Islet precursor cell (in vitro differentiated cells): ENCODE measurements at regions not wholly inside any gene's neighbourhood (a gene's known extent, or its start where the extent isn't known, plus 50 kb on each side); places are given as distances from the start of the nearest gene placed in this dataset.
"Not testable (repeated sequence)": the region's sequence is repeated elsewhere in the genome, so short reads cannot be mapped to it uniquely, and the experiment has no call there.

Experiments used
- DNase-seq: peaks from one replicate; pipeline ENCODE4 v3.0.0-alpha.2; 2018

DNA sequence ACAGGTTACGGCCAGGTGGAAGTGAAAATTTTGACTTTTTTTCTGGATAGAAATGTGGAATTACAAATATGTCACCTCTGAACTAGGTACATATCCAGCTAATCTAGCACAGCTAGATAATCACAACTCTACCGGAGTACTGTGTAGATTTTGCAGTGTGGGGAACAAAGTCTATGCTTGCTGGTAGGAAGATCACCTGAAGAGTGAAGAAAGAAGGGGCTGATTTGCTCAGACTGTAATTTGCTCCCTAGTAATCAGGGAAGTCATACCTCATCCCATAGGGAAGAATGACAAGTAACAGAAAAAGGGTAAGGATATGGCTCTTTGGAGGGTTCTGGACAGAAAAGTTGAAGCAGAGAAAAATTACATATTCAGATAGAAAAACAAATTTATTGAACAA is 319.6 kb upstream of the TMPRSS15 start:
- no peak for DNase-seq

DNA sequence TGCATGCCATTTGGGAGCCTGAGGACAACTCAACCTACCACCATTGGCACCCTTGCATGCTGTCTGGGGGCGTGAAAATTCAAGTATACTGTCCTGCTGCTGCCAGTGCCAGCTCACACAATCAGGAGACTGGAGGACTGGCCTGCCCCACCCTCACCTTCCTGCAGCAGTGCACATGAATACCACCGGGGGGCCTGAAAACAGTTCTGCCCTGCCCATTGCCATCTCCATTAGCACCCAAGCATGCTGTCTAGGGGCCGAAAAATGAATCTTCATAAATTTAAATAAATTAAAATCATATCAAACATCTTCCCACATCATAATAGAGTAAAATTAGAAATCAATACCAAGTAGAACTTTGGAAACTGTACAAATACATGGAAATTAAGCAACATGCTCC is 322.1 kb upstream of the TMPRSS15 start:
- DNase-seq, result no peak

DNA sequence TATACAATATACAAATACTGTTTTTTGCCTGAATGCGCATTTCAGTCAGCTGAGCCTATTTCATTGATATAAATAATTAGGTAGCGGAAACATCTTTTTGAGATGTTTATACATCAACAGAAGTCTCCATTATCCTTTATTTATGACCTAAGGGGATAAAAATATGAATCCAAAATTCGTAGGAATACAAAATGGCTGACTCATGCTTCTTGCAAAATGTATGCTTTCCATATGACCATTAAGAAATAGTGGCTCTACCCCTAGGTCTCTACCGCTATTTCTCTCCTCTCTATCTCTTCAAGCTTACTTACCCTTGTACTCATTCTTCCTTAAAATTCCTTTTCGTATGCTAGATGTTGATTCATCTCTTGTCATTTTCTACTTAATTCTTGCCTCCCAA is 338.4 kb upstream of the TMPRSS15 start:
- no peak for DNase-seq

DNA sequence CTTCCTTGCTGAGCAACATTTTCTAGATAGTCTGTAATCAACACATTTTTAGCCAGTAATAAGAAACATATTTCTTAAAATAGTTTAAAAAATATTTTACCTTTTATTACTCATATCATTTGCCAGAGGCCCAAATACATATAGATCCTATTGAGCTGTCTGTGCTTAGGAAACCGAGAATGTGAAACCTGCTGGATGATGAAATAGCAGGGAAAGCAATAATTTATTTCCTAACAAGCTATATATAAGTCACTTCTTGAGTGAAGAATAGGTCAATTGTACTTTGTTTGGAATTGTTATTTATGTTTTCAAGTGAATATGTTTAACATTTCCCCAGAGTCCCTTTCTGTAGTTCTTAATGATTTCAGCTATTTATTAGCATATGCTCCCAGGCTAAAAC is 339.9 kb upstream of the TMPRSS15 start:
- no peak for DNase-seq

DNA sequence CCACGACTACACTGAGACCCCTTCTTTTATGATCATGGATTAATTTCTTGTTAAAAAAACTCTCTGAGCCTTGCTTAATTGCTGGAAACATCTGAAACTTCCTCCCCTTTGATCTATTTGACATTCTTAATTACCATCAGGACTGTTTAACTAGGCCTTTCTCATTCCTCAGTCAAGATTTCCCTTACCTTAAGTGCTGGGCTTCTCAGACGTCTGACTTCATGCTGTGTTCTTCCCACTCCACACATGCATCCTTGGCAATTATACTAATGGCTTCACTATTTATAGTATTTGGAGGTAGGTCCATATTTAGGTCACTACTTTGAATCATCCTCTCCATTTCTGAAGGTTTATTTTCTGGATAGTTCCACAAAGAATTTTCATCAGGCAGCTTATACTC is 341.3 kb upstream of the TMPRSS15 start:
- no peak for DNase-seq

DNA sequence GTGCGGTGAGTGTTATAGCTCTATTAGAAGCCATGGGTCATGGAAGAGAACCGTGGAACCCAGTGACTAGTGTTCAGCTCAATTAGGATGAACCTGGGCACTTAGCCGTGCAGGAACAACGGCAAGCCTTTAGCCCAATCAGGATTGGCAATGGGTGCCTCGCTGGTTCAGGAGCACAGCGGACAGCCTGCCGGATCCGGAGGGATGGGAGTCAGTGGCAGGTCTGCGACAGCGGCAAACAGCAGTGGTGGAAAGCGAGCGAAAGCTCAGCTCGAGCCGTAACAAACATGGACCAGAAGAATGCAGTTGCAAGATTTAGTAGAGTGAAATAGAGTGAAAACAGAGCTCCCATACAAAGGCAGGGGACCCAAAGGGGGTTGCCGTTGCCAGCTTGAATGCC is 349.3 kb upstream of the TMPRSS15 start:
- not testable (repeated sequence) for DNase-seq

DNA sequence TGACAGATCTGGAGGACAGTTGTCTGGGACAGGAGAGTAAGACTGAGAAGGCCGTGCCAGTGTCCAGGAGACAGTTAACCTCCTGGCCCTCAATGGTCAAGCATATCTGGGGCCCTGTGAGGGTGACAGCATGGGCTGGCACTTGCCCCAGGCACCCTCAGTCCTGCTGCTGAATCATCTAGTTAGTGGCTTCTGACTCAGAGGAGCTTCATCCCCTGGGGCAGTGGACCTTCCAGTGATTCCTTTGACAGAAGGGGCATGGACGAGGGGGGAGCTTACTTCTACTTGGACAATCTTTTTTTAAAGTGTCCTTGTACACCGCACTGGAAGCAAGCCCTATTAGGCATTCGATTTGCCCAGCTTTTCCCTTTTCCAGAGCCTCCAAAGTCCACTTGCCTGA is 352.7 kb upstream of the TMPRSS15 start:
- peak; percentile 90 for DNase-seq

DNA sequence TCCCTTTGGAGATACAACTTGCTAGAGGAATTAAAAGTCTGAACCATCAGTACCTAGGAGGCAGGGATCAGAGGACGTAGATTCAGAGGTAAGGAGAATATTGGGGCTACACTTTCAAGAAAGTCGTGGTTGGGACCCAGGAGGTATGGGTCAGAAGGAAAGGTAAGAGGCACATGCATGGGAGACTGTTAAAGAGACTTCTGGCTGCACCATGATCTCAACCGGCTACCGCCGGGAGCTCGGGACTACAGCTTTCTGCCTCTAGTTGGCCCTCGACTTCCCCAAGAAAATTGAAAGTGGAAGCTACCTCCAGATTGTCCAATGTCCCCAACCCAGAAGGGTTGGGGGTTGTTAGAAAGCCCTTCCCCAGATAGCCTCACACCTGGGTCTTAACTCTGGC is 355.7 kb upstream of the TMPRSS15 start:
- DNase-seq, result no peak

DNA sequence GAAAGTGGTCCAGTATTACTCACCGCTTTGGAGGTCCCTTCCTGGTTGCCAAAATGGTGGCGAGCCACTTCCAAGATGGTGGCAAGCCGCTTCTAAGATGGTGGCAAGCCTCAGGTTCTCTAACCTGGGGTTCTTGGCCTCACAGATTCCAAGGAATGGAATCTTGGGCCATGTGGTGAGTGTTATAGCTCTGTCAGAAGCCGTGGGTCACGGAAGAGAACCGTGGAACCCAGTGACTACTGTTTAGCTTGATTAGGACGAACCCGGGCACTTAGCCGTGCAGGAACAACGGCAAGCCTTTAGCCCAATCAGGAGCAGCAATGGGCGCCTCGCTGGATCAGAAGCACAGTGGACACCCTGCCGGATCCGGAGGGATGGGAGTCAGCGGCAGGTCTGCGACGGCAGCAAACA is 356.2 kb upstream of the TMPRSS15 start:
- no peak for DNase-seq

DNA sequence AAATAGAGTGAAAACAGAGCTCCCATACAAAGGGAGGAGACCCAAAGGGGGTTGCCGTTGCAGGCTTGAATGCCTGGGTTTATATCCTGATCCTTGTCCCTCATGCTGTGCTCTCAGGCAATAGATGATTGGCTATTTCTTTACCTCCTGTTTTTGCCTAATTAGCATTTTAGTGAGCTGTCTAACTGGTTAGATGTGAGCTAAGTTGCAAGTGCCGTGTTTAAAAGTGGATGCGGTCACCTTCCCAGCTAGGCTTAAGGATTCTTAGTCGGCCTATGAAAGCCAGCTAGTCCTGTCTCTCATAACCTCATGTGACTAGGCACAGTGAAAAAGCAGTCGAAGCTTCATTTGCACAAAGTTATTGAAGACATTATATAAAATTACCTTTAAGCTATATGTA is 356.7 kb upstream of the TMPRSS15 start:
- DNase-seq, result no peak

DNA sequence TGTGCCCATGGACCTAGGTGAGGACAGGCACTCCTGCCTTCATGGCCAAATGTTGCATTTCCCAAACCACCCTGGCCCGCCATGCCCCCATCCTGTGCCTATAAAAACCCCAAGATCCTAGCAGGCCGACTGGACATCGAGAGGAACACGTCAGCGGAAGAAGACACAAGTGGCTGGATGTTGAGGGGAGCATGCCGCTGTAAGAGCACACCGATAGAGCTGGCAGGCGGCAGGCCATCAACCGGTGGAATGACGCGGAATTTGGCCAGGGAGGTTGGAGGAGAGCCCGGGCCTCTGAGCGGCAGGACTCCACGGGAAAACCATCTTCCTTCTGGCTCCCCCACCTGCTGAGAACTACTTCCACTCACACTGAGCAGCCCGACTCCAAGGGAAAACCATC is 361.1 kb upstream of the TMPRSS15 start:
- no peak for DNase-seq

DNA sequence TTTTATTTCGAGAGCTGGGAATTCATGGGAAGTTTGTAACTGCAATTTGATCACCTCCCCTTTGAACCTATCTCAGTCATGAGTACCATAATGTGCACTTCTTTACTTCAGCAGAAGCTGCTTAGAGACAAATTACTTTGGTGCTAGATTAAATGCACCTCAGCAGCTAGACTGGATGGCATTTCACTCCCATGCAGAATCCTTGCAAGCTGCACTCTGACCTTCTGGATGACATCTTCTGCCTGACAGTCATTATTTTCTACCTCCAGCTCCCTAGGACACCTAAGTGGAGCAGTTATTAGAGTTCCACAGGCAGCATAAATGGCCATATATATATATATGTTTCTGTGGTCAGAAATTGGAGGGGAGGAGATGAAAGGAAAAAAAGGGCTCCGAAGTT is 366.0 kb upstream of the TMPRSS15 start:
- DNase-seq, result no peak

DNA sequence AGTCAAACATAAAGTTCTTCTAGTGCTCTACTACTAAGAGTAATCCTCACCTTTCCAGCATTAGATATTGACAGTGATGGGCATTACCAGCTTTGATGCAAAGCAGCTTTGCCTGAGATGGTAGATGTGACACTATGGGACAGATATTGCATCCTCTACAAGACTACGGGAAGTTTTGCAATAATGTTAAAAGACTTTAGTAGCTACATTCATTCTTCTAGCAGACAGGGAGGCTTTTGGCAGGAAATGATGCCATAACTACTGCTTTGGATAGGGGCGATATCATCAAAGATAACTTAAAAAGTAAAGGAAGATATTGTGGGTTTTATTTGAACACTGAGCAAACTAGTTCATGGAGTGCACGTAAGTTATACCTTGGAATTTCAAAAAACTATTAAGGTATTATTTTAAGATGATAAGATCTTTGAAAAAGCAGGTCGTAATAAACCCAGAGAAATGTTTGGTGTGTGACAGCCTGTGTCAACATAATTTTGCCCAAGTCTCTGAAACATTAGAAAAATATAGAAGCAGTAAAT is 368.3 kb upstream of the TMPRSS15 start:
- no peak for DNase-seq

DNA sequence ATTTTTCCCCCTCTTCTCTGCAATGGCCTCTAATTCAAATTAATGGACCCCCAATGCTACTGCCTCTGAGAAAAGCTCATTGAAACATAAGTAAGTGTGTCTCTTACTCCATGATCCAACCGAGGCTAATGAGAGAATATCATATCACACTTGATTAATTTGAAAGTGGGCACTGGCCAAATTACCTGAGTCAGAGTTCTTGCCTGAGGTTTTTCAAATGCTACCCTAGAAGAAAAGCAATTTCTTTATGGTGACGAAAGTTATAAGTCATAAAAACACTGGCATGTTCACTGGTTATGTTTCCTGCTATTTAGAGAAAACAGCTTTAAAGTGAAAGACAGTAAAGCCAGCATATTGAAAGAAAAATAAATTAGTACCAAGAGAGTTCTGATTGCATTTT is 368.8 kb upstream of the TMPRSS15 start:
- no peak for DNase-seq

DNA sequence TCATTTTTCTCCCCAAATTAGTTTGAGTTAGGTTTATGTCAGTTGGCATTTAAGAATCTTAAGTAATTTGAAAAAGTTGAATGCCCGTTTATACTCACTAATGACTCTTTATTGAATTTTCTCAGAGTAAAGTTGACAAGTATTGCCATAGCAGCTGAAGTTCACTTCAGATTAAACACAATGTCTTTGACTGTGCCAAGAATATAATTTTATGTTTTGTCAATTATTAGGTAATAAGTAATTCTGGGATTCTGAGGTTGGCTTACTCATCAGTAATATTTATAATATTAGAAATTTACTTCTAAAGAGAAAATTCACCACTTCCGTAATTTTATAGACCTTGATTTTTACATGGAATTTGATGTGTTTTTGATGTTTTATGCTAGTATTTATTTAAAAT is 369.3 kb upstream of the TMPRSS15 start:
- no peak for DNase-seq

DNA sequence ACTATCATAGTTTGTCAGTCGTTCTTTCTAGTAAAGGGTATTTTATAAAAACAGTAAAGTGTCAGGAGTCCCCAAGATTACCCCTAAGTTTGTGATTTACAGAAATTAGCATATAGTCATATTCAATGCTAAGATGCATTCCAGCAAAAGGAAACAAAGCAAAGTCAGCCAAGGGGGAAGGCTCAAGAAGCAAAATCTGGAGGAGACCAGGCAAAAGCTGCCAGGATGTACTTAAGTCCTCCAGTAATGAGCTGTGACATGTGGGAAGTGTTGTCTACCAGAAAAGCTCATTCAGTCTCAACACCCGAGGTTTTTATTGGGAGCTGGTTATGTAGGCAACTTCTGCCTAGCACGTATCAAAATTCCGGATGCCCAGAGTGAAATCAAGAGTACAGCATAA is 373.4 kb upstream of the TMPRSS15 start:
- no peak for DNase-seq

DNA sequence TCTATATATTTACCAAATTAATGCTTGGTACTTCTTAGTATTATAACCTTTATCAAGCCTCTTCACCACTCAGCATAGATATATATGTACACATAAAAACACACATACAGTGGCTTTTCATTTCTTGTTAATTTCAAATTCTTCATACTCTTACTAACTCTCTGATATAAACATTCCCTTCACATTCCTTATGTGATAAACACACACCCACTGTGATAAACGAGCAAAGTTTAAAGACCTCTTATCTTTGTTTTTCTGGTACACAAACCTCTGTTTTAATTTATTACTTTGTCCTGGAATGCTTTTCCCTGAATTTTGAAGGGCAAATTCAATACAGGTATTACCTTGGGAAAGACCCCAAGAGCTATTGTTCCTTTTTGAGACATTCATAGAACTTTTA is 379.1 kb upstream of the TMPRSS15 start:
- no peak for DNase-seq

DNA sequence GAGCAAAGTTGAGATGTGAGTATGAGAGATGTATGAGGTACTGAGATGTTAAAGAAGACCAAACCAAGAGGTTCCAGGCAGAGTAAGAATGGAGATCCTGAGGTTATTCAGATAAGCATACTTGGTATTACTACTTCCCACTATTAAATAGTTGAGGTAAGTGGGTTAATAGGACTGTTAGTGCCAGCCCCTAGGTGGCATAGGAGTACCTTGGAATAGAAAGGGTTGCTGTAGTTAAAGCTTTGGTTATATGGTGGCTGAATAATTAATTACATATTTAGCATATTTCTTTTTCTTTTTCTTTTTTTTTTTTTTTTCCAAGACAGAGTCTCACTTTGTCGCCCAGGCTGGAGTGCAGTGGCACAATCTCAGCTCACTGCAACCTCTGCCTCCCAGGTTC is 397.9 kb upstream of the TMPRSS15 start:
- no peak for DNase-seq

DNA sequence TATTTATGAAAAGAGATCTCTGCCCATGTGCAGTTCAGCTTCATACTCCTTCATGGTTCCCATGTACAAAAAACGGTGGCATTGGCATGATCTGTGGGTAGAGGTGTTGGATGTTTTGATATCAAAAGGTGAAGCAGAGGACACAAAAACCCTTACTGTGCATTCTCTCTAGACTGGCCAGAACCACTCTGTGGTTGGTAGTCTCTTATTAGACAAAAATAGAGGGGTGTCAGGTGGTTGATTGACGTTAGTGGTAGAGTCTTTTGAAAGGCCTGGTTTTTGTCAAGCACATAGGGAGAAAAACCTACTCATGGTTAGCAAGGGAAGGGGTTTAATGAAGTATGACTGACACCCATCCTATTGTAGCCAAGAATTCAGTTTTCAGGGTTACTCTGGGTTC is 400.0 kb upstream of the TMPRSS15 start:
- DNase-seq, result no peak

DNA sequence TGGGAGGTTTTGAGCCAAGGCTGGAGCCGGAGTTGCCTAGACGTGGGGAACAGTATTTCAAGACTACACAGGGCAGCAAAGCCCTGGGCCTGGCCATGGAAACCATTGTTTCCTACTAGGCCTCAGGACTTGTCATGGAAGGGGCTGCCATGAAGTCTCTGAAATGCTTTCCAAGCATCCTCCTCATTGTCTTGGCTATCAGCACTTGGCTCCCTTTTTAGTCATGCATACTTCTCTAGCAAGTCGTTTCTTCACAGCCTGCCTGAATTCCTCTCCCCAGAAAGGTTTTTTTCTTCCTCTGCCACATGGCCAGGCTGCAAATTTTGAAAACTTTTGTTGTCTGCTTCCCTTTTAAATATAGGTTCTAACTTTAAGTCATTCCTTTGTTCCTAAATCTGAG is 406.6 kb upstream of the TMPRSS15 start:
- no peak for DNase-seq

DNA sequence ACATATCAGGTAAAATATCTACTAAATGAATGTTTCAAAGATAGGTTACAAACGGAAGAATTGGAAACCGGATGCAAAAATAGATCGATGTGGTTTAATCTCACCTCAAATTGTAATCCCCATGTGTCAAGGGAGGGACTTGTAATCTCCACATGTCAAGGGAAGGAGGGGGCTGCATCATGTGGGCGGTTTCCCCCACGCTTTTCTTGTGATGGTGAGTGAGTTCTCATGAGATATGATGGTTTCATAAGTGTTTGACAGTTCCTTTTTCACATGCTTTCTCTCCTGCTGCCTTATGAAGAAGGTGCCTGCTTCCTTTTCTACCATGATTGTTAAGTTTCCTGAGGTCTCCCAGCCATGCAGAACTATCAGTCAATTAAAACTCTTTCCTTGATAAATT is 408.7 kb upstream of the TMPRSS15 start:
- DNase-seq, result no peak

DNA sequence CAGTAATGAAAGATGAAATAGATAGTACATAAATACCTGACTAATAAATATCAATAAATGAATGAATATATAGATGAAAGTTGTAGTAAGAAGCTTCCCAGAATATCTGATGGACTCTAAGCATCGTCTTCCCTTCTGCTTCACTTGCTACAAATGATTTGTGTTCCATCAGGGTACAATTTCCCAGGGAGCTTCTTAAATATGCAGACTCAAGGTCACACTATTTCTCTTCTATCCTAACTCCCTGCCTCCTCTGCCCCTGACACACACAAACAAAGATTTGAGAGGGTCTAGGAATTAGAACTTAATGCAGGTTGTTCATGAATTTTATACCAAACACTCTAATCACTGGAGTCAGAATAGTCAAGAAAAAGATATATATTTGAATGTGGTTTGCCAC is 415.9 kb upstream of the TMPRSS15 start:
- DNase-seq, result no peak

DNA sequence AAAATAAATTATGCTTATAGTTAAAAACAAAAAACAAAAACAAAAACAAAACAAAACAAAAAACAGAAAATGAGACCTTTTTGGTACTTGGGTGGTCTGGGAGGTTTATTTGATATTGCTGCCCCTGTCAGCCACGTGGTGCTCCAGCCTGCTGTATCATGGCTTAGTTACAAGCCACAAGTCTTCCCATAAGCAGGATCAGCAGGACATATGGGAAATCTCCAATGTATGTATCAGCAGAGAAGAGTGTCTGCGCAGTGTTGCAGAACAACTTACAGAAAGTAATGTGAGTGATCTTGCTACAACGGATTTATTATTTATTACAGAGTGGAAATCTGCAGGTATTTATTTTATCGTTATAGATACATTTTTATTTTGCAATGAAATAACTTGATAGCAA is 423.0 kb upstream of the TMPRSS15 start:
- DNase-seq, result no peak

DNA sequence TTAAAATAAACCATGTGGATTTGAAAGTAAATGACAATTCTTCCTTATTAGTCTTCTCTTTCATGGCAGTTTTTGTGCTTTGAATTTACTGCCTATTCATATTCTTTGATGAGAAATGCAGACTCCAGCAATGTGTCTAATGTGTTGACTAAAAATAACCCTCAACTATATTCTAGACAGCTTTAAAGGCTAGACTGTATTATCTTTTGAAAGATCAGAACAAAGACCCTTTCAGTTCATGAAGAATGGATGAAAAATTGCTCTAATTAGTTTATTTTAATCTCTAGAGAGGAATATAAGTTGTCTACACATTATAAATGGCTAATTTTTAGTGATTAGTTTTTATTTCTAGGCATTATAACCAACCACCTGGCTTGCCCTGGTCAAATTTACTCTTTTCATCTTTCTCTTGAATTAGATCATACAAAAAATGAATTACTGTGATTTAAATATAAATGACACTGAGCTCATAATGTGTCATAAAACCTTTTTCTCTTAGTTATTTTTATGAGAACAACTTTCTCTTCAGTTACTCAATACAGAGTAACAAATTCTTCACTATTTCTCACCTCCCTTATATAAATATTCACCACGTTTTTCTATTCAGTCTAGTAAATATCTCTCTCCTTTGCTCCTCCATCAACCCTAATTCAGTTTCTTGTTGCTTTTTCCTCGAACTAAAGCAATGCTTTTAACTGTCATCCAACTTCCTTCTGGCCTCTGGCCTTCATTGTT is 428.5 kb upstream of the TMPRSS15 start:
- DNase-seq, result no peak

DNA sequence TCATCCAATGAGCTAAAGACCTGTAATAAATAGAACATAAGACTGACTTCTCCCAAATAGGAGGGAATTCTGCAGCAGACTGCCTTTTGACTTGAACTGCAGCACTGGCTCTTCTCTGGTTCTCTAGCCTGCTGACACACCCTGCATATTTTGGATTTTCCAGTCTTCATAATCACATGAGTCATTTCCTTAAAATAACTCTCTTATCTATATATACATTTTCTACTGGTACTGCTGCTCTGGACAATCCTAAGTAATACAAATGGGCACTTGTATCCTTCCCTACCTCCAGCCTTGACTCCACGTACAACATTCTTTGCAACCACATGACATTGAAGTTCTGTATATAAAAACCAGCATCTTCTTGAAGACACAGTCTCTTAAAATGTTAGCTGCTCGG is 429.4 kb upstream of the TMPRSS15 start:
- DNase-seq, result peak; percentile 51
